ENCODE measurements at regions not wholly inside any gene's neighbourhood (a gene's known extent, or its start where the extent isn't known, plus 50 kb on each side); places are given as distances from the start of the nearest gene placed in this dataset.

DNA sequence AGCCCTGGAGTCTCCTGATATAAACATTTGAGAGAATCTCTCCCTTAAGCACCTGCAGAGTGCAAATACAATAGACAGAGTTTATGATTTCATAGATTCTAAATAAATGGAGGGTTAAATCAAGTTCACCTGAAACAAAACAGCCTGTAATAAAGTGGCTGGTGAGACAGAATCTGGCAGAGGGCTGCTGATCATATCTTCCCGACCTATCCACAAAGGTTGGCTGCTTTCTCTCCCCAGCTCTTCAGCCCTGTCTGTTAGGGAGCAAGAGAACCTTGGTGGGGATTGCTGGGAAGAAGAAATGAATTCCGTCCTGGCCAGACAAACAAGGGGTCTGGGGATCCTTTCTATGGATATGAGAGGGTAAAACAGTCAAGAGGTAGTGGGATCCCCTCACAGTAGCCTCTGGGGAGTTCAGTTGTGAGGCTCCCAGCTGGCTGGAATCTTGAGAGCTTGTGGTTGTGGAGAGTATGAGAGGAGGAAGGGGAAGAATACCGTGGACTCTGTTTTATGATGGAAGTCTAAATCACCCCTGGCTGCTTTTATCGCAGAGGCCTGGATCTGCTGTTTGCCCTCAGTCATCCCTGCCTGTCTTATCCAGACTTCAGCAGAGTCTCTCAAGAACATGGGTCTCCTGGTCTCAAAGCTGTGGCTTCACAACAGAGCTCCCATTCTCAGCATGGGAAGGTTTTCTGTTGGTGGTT, 451.3 kb downstream of the NTRK3 start:
- no peak for DNase-seq

- no peak for DNase-seq
These were observed 452.1 kb downstream of the NTRK3 start for GRCh38 chr15:87804451-87804850.

DNA sequence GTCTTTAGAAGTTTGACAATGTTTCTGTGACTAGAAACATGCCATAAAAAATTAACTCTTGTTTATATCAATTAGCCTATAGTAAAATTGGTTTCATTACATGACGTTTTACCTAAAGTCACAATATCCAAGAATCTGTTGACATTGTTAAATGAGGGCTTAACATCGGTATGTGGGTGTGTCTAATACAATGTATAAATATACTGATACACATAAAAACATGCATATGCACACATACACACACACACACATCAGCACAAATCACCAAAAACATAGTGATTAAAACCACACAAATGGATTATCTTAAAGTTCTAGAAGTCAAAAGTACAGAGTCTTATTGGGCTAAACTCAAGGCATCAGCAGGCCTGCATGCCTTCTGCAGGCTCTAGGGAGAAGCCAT, 456.7 kb downstream of the NTRK3 start:
- no peak for DNase-seq

DNA sequence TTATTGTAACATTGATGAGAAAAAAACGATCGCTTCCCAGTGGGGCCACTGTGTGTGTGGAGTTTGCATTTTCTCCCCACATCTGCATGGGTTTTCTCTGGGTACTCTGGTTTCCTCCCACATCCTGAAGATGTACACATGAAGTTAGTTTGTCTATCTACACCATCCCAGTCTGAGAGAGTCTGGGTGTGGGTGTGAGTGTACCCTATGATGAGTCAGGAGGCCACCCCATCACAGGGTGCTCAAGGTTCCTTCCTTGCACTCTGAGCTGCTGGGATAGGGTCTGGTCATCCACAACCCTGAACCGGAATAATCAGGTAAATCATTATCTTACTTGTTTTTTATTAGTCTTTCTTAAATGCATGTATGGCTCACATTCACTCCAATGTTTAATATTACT, 457.1 kb downstream of the NTRK3 start:
- no peak for DNase-seq

- no peak for DNase-seq
These were observed 462.8 kb downstream of the NTRK3 start for GRCh38 chr15:87793725-87794124.

DNA sequence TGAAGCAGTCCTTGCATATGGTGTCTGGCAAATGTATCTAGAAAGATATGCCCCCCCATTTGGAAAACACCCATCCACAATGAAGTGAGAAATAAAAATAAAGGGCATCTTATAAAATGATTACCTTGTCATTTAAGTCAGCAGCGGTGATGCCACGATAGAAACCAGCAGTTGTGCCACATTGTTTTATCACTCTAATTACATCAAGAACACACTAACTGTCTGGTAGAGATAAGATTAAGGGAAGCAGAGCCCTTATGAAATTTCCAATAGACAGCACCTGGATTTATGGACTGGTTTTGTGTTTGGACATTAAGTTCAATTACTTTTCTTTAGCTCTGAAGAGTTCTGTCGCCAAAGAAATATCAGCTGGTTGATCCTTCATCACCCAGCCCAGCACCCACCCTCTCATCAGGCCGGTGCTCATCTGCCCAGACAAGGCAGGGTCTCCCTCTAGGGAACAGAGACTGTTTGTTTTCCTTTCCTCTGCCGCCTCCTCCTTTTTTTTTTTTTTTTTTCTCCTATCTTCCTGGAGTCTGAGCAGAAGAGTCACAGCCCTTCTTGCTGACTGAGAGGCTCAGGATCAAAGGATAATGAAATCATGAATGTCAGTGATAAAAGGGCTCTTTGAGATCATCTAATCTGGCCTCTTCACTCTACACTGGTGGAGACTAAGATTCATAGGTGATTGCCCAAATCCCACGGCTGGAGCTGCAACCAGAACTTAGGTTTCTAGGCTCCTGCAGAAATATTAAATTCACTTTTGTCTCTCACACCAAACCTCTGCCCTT, 464.1 kb downstream of the NTRK3 start:
- DNase-seq, result no peak

- no peak for DNase-seq
These were observed 474.4 kb downstream of the NTRK3 start for GRCh38 chr15:87781959-87782625.

GRCh38 chr15:87779746-87780145, 476.8 kb downstream of the NTRK3 start:
- DNase-seq, result no peak

GRCh38 chr15:87778358-87778757, 478.2 kb downstream of the NTRK3 start:
- no peak for DNase-seq

DNA sequence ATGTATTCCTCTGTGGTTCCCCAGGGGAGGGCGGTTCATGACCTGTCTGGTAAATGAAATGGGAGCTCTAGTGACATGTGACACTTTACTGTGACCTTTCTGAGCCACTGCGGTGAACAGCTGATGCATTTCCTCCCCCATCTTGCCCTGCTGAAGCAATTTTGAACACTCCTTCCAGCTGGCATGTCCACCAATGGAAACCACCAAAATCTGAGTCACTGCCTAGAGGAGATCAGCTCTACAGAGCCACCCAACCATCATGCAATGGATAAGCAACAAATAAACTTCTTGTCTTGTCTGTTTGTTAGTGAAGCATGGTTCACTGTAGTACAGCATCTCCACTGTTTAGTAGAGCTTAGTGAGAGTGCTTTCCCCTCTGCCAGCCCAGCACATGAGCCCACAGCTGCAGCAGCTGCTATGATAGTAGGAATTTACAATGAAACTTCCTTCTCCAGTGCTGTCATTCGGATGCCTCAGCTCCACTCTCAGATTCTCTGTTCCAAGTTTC, 479.4 kb downstream of the NTRK3 start:
- DNase-seq, result peak; percentile 20

DNA sequence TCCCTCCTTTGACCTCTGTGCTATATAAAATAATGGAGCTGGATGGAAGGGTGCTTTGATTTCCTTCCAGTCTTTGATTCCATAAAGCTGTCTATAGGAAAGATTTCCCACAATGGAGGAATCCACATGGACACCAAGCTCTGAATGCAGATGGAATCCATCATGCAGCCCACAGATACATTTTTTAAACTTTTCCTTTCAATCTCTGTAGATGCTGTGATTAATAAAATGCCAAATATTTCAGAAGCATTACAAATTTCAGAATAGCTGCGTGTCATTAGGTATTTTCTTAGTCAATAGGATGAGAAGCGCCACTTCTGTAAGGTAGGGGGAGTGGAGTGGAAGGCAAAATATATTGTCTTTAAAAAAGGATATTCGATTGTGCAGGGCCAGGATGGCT, 489.0 kb downstream of the NTRK3 start:
- DNase-seq, result no peak

DNA sequence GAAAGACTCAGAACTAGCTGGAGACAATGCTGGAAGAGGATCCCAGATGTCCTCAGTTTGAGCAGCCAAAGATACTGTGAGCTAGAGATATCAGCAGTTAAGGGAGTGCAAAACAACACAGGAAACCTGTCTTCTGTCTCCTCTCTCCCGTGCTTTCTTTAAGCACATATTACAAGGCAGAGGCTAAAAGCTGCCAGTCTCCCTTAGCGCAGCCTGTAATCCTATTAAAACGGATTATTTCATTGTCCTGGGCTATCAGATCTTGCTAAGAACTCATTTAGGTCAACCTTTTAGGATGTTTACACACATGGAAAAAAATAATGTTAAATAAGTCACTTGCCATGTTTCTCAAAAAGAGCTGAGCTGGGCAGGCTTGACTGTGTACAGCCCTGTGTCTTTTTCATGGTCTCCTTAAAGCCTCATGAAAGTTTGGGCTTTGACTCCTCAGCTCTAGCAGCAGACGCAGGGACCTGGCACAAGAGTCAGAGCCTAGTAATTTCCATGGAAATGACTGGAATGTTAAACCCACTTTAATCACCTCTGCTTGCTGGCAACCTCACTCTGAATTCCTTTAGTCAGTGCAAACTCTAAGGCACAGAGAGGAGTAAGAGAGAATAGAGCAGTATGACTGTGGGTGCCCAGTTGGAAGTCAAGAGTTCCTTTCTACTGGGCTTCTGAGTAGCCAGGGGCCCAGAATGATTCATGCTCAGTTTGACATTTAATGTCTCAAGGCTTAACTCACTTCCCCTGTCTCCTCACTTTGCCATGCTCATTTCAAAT, 491.9 kb downstream of the NTRK3 start:
- no peak for DNase-seq

DNA sequence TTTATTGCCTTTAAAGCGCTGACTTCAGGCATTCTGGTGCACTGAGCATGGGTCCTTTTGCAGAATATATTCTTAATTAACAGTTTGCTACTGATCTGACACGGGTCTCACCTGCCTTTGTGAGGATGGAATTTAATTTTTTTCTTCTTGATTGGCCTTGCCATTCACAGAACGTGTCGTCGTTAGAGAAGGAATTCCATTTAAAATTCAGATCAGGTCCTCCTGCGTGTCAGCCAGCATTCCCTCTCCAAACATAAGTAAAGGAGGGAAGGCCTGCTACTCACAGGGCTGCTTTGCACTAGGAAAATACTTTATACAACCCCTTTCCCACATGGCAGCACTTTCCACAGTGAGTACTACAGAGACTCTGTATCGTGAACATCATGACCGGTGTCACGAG, 492.7 kb downstream of the NTRK3 start:
- no peak for DNase-seq

GRCh38 chr15:87761736-87762509, 494.6 kb downstream of the NTRK3 start:
- no peak for DNase-seq

- DNase-seq, result no peak
These were observed 495.8 kb downstream of the NTRK3 start for GRCh38 chr15:87760547-87761314.

- DNase-seq, result no peak
These were observed 497.6 kb downstream of the NTRK3 start for GRCh38 chr15:87758794-87759418.

DNA sequence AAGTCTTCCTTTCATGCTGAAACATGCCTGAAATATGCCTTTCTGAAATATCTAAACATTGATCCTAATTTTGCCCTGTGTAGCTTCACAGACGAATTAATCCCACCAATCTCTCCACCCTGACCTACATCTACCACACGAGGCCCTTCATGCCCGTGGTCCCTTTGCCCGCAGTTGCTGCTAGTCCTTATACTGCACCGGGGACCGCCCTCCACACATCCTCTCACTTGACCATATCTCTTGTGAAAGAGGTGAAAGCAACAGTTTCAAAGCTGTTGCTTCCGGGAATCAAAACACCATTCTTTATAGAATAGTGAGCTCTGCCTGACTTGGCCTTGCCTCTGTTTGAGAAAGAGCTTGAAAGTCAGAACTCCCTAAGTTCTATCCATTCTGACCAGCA, 499.5 kb downstream of the NTRK3 start:
- no peak for DNase-seq

DNA sequence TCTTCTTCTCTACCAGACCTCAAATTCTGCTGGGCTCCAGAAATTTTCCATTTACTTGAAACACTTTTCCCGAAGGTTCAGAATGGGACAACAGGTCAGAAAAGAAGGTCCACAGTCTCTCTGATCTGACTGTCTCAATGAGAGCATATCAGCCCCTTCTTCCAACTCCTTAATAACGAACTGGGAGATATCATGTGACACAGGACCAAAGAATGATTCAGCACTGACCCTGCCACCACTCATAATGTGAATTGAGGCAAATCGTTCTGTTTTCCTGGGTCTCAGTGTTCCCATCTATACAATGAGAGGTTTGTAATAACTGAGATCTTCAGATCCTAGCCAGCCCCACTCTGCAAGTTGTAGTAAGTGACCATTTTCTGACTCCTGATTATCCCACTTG, 500.5 kb downstream of the NTRK3 start:
- no peak for DNase-seq

DNA sequence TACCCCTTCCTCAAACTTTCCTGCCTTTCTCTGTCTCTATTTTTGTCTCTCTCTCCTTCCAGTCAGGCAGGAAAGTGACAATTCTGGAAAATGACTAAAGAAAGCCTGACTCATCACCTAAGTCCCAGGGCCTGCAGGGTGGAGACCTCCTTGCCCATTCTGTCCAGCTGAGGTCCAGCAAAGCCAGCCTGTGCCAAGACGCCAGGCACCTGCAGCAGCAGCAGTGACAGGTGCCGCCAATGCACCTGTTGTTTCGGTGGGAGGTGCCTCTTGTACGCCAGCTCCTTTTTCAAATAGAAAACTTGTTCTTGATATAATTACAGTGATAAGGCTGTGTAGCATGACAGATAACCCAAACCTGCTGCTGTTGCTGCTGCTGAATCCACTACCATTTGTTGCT, 501.3 kb downstream of the NTRK3 start:
- DNase-seq, result no peak

GRCh38 chr15:87753539-87753938, 503.0 kb downstream of the NTRK3 start:
- no peak for DNase-seq
